ENCODE measurements at regions not wholly inside any gene's neighbourhood (a gene's known extent, or its start where the extent isn't known, plus 50 kb on each side); places are given as distances from the start of the nearest gene placed in this dataset.

DNA sequence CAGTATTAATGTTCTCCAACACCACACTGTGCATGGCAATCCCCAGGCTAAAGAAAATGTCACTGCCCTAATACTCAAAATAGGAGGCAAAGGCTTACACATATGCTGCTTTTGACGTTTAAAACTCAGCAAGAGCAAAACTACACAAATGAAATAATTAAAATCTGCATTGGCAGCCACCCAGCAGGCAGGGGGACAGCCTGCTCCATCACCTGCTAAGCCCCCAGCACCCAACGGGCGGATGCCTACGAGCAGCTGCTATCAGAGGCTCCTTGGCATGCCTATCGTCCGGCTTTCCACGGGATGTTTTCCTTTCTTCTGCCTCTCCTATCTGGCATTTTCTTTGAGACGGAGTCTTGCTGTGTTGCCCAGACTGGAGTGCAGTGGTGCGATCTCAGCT lies 337.5 kb downstream of the SOX9 start:
- ATAC-seq (no peak), DNase-seq (no peak)
- no peak overlapping the region for H3K4me3 ChIP-seq (ENCODE audit: low read length)
- intact Hi-C loops (cut with micrococcal nuclease): no loop called here
- H3F3A ChIP-seq (ENCODE audit: low read length, unreplicated experiment): no peaks in the 10 kb centered on the region
- H3K4me2 ChIP-seq (ENCODE audit: low read length): no peak overlapping the region
- no peaks in the 10 kb centered on the region for H4K20me1 ChIP-seq (ENCODE audit: low read length)
- TF ChIP-seq EZH2phosphoT487 (IDR thresholded peaks at IDR 0.05; ENCODE audit: borderline replicate concordance, low read length) (no peak), EZH2 (IDR thresholded peaks at IDR 0.05; ENCODE audit: low read length, unreplicated experiment) (no peak)
- TF ChIP-seq, protein P1, sequence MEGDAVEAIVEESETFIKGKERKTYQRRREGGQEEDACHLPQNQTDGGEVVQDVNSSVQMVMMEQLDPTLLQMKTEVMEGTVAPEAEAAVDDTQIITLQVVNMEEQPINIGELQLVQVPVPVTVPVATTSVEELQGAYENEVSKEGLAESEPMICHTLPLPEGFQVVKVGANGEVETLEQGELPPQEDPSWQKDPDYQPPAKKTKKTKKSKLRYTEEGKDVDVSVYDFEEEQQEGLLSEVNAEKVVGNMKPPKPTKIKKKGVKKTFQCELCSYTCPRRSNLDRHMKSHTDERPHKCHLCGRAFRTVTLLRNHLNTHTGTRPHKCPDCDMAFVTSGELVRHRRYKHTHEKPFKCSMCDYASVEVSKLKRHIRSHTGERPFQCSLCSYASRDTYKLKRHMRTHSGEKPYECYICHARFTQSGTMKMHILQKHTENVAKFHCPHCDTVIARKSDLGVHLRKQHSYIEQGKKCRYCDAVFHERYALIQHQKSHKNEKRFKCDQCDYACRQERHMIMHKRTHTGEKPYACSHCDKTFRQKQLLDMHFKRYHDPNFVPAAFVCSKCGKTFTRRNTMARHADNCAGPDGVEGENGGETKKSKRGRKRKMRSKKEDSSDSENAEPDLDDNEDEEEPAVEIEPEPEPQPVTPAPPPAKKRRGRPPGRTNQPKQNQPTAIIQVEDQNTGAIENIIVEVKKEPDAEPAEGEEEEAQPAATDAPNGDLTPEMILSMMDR (conservative IDR thresholded peaks at IDR 0.05; ENCODE audit: low read depth, low read length): no peak
- ChIA-PET POLR2A (ENCODE audit: unreplicated experiment) (no interaction called here), CTCF (no interaction called here)
- H3K9me2 ChIP-seq (replicated peaks; ENCODE audit: low read length): no peaks in the 10 kb centered on the region
- H3K9me3 ChIP-seq (ENCODE audit: low read length): peaks cover under 1% of the 10 kb centered on the region; the same call in 1 of the 2 replicates
- no peak overlapping the region for H3K9ac ChIP-seq (ENCODE audit: low read length)
- BruUV-seq (replicated peaks): no TSS peak
- H3K79me2 ChIP-seq (ENCODE audit: low read length): peaks cover 91% of the 10 kb centered on the region
- H3K4me1 ChIP-seq (ENCODE audit: insufficient read depth, low read length): peaks cover 42% of the 10 kb centered on the region
- no peak overlapping the region for H3K27ac ChIP-seq (ENCODE audit: low read length)
- H2AFZ ChIP-seq (ENCODE audit: low read length): no peak overlapping the region
- H3K36me3 ChIP-seq (ENCODE audit: low read depth, low read length): peaks cover under 1% of the 10 kb centered on the region; the same call in 1 of the 2 replicates
- H3K27me3 ChIP-seq (ENCODE audit: low read length): no peaks in the 10 kb centered on the region

DNA sequence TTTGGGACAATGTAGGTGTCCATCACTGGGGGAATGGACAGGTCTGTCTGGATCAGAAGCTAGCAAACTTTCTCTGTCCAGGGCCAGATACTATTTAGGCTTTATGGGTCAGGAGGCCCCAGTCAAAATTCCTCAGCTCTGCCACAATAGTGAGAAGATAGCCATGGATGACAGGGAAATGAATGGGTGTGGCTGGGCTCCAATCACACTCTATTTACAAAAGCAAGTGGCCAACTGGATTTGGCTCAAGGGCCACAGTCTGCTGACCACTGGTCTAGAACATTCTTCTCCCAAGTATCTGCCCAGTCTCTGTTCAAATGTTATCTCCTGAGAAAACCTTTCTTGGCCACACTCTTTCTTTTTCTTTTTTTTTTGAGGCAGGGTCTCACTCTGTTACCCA lies 339.9 kb downstream of the SOX9 start:
- no peak overlapping the region for H3K4me3 ChIP-seq (ENCODE audit: low read length)
- H3K9me3 ChIP-seq (ENCODE audit: low read length): peaks cover 4% of the 10 kb centered on the region; the same call in 1 of the 2 replicates
- peaks cover 51% of the 10 kb centered on the region for H3K4me1 ChIP-seq (ENCODE audit: insufficient read depth, low read length)
- TF ChIP-seq EZH2 (IDR thresholded peaks at IDR 0.05; ENCODE audit: low read length, unreplicated experiment): no peak
- TF ChIP-seq, protein P1 (conservative IDR thresholded peaks at IDR 0.05; ENCODE audit: low read depth, low read length): no peak
- no peak for TF ChIP-seq EZH2phosphoT487 (IDR thresholded peaks at IDR 0.05; ENCODE audit: borderline replicate concordance, low read length)
- H3F3A ChIP-seq (ENCODE audit: low read length, unreplicated experiment): peaks cover under 1% of the 10 kb centered on the region
- ATAC-seq (no peak), DNase-seq (peak; percentile 18)
- H3K36me3 ChIP-seq (ENCODE audit: low read depth, low read length): peaks cover 10% of the 10 kb centered on the region; the same call in 1 of the 2 replicates
- H3K9ac ChIP-seq (ENCODE audit: low read length): 0 out of 2 replicates have a peak overlapping the region, but pooled peaks have one; percentile 3
- CTCF ChIA-PET: no interaction called here
- peaks cover 92% of the 10 kb centered on the region for H3K79me2 ChIP-seq (ENCODE audit: low read length)
- POLR2A ChIA-PET (ENCODE audit: unreplicated experiment): no interaction called here
- no peaks in the 10 kb centered on the region for H3K27me3 ChIP-seq (ENCODE audit: low read length)
- H3K9me2 ChIP-seq (replicated peaks; ENCODE audit: low read length): no peaks in the 10 kb centered on the region
- no peak overlapping the region for H2AFZ ChIP-seq (ENCODE audit: low read length)
- no peaks in the 10 kb centered on the region for H4K20me1 ChIP-seq (ENCODE audit: low read length)
- no TSS peak for BruUV-seq (replicated peaks)
- H3K27ac ChIP-seq (ENCODE audit: low read length): peak overlapping the region; percentile 19
- intact Hi-C loops (cut with micrococcal nuclease): no loop called here
- H3K4me2 ChIP-seq (ENCODE audit: low read length): no peak overlapping the region

DNA sequence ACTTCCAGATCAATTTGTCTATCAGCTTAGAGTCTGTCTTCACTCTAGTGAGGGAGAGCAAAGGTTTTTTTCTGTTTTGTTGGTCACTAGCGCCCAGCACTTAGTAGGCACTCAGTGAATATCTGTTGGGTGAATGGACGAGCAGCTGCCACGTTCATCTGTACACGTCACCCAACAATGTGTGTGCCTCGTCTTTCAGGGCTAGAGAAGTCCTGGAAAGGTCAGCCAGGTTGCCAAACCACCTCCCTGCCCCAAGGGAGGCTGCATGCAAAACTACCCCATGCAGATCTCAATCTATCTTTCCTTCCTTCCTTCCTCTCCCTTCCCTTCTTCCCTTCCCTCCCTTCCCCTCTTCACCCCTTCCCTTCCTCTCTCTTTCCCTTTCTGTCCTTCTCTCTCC lies 340.9 kb downstream of the SOX9 start:
- Histone ChIP-seq H3K27me3 (ENCODE audit: low read length) (no peaks in the 10 kb centered on the region), H3K27ac (ENCODE audit: low read length) (peak overlapping the region; percentile 96)
- POLR2A ChIA-PET (ENCODE audit: unreplicated experiment): no interaction called here

More for the DNA sequence above, 340.9 kb downstream of the SOX9 start:
- Histone ChIP-seq H3K9ac (ENCODE audit: low read length) (peak overlapping the region; percentile 45), H3K9me2 (replicated peaks; ENCODE audit: low read length) (no peaks in the 10 kb centered on the region), H4K20me1 (ENCODE audit: low read length) (no peaks in the 10 kb centered on the region), H2AFZ (ENCODE audit: low read length) (no peak overlapping the region), H3K4me1 (ENCODE audit: insufficient read depth, low read length) (peaks cover 49% of the 10 kb centered on the region), H3K36me3 (ENCODE audit: low read depth, low read length) (peaks cover 10% of the 10 kb centered on the region; the same call in 1 of the 2 replicates), H3K79me2 (ENCODE audit: low read length) (peaks cover 89% of the 10 kb centered on the region), H3F3A (ENCODE audit: low read length, unreplicated experiment) (peaks cover 8% of the 10 kb centered on the region), H3K9me3 (ENCODE audit: low read length) (peaks cover 4% of the 10 kb centered on the region; the same call in 1 of the 2 replicates), H3K4me2 (ENCODE audit: low read length) (peak overlapping the region; percentile 32; the same call in 1 of the 2 replicates), H3K4me3 (ENCODE audit: low read length) (no peak overlapping the region)
- DNase-seq (no peak), ATAC-seq (no peak)
- BruUV-seq (replicated peaks): no TSS peak
- intact Hi-C loops (cut with micrococcal nuclease): no loop called here
- CTCF ChIA-PET: no interaction called here
- TF ChIP-seq EZH2phosphoT487 (IDR thresholded peaks at IDR 0.05; ENCODE audit: borderline replicate concordance, low read length): no peak
- no peak for TF ChIP-seq EZH2 (IDR thresholded peaks at IDR 0.05; ENCODE audit: low read length, unreplicated experiment)
- TF ChIP-seq, protein P1 (conservative IDR thresholded peaks at IDR 0.05; ENCODE audit: low read depth, low read length): no peak

Data from PC-3 (cell line).